HG03460 (cell line): ENCODE measurements at regions not wholly inside any gene's neighbourhood (a gene's known extent, or its start where the extent isn't known, plus 50 kb on each side); places are given as distances from the start of the nearest gene placed in this dataset.

Experiments used
- ATAC-seq: cut with Tn5 transposase; IDR thresholded peaks from one replicate; pipeline ENCODE4 v1.9.1; 2021; ENCODE audit not compliant: unreplicated experiment

- ATAC-seq, result no peak
Observed at GRCh38 chr5:173741087-173741486, 124.6 kb upstream of the BOD1 start.

- ATAC-seq, result peak; percentile 0
Observed at GRCh38 chr5:173741729-173742431, 125.4 kb upstream of the BOD1 start.

DNA sequence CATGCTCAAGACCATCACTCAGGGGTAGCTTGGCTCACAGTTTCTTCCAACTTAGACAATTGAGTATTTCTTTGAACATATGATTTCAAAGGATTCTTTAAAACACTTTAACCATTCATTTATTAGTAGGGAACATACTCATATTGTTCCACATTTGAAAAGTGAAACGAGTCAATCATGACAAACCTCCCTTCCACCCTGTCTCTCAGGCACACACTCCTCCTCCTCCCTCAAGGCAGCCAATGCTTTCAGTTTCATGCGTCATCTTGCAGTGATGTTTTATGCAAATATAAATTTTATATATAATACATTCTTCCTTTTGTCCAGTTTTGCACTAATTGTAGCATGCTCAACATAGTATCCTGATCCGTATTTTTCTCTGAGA lies 126.0 kb upstream of the BOD1 start:
- peak; percentile 70 for ATAC-seq

DNA sequence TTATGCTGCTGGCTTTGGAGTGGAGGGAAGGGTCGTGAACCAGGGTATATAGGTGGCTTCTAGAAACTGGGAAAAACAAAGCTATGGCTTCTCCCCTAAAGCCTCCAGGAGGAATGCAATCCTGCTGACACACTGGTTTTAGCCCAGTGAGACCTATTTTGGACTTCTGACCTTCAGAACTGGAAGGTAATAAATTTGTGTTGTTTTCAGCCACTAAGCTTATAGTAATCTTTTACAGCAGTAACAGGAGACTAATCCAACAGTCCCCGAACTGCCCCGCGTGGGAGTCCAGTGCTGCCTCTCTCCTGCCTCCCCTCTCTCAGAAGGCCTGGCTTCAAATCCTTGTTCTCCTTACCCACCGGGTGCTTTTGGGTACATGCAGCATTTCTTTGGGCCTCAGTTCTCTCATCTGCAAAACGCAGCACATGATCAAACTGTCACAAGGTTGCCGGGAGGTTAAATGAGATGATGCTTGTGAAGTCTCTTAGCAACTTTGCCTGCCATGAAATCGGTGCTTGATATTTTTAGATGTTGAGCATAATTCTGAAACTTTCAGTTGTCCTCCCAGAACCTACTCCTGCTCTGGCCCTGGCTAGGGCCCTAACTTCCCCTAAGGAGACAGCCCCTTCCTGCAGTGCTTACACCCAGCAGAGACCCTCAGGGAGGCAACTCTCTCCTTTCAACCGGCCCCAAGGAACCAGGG lies 127.3 kb upstream of the BOD1 start:
- peak; percentile 31 for ATAC-seq

DNA sequence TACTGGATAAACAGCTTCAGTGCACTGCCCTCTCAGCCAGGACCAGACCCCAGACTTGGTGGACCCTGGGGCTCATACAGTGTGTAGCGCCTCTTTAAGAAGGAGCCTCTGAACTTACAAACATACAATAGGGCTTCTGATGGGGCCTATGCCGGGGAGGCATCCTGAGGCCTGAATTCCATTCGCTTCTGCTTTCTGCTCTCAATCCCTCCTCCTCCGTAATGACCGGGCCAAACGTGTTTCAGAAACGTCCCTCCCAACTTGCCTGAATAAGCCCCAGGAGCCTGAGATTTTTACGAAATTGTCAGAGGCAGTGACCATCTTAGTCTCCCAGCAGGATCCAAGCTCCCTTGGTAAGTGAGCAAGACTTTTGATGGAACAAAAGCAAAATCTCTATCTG lies 128.1 kb upstream of the BOD1 start:
- ATAC-seq, result no peak

- ATAC-seq, result peak; percentile 53
Observed at GRCh38 chr5:173745123-173745522, 128.7 kb upstream of the BOD1 start.

- no peak for ATAC-seq
Observed at GRCh38 chr5:173745557-173745956, 129.1 kb upstream of the BOD1 start.

DNA sequence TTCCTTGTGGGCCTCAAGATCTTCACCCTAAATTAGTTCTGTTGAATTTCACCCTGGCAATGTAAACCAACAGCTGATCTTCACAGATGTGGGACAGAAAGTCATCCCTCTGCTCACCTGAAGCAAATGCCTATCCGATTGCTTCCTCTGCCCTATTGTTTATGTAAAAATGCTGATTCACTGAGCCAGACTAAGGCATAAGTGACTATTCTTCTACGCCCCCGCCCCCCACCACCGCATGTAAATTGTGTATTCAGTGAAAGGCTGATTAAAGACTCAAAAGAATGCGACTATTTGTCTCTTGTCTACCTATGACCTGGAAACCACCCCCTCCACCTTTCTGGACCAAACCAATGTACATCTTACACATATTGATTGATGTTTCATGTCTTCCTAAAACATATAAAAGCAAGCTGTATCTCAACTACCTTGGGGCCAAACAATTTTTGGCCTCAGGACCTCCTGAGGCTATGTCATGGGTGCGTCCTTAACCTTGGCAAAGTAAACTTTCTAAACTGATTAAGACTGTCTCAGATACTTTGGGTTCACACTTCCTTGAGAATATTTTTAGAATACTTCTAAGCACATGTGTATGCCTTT lies 129.7 kb upstream of the BOD1 start:
- no peak for ATAC-seq

- ATAC-seq, result no peak
Observed at GRCh38 chr5:173747876-173748275, 131.4 kb upstream of the BOD1 start.

- no peak for ATAC-seq
Observed at GRCh38 chr5:173750538-173751265, 134.3 kb upstream of the BOD1 start.

- no peak for ATAC-seq
Observed at GRCh38 chr5:173751266-173751600, 134.8 kb upstream of the BOD1 start.

DNA sequence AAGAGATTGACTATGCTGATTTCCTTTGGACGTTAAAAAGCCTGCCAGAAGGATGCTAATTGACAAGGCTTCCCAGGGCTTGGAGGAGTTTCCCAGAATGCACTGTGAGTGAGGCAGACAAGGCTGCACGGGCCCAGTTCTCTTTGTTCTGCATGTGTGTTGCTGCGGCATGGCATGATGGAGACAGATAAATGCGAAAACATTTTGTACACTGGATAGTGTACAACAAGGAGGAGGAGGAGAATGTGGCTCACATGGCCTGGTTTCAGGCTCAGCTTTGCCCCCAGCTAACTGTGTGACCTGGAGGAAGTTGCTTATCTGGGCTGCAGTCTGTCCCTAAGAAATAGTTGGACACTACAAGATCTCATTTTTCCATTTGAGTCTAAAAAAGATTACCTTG lies 135.5 kb upstream of the CPEB4 start:
- ATAC-seq, result no peak

DNA sequence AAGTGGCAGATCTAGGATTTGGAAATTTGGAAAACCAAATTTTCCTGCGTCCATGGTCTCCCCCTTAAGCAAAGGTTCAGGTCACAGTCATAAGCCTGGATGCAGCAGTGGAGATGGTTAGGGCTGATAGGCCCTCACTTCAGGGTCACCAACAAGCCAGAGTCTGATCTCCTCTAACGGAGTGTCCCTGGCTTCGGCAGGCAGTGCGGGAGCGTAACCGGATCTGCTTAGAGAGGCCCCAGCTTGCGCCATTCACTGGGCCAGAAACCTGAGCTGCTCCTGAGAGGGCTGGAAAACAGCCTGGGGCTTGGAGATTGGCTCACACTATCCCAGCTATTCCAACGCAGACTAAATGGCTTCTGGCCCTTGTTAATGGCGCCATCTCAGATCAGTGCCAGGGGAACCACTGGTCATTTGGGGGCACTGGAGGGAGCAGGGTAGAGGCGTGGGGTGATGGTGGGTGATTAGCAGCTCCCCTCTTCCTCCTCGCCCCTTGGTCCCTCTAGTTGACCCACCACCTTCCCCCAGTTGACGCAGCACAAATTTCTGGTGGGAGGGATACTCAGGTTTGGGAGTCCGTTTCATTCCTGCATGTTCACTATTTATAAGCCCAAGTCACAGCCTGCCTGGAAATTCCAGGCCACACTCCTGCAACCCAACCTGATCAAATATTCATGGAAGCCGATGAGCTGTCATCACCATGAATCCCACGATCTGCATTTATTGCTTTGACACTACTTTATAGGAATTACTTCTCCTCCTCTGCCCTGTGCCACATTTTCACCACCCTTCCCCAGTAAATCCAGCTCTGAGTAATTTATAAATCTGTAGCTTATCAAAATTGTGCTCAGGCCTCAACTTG lies 134.6 kb upstream of the CPEB4 start:
- ATAC-seq, result no peak

DNA sequence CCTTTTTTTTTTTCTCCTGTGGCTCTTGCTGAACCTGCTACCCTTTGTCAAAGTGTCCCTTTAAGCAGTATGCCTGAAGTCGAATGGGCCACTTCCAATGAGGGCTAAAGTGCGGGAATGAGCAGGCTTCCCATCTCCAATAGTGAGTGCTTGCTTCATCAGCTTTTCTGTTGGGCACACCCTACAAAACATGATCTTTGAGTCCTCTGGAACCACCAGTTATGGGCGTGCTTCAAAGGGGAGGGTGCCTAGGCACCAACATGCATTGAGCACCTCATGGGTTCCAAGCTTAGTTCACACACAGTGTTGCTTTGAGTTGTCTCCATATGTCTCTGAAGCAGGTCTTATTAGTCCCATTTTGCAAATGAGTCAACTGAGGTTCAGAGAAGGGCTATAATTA lies 132.8 kb upstream of the CPEB4 start:
- ATAC-seq, result no peak

DNA sequence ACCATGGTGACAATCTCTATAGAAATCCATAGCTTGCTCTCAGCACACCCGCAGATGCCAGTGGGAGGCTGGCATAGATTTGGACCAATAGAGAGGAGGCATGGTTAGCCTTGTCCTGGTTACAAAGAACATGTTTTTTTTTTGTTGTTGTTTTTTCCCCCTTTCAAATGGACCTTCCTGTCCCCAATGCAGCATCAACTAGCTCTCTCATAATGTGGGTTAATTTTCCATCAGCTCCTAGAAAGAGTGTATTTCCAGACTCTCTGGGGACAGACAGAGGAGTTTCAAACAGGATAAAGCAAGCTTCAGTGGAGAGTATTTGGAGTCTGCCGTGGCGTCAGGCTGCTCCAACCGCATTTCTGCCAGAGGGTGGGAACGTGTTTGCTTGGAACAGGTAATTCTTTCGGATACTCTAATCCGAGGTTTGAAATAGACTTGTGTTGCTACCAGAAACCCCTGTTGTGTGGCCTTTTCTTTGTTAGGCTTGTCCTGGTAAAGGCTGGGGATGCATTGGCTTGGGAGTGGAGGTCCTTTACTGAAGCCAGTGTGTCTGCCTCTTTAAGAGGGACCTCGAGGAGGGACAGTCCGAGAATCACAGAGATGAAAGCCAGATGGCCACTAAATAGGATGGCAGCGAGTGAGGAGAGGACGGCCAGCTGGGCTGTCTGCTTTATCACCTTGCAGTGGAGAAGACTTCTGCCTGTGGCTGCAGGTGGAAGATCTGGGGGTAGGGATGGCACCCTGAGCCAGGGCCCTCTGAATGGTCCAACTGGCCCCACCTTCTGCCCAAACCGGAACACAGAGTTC lies 130.5 kb upstream of the CPEB4 start:
- no peak for ATAC-seq

- ATAC-seq, result no peak
Observed at GRCh38 chr5:173758676-173759075, 129.5 kb upstream of the CPEB4 start.

- no peak for ATAC-seq
Observed at GRCh38 chr5:173759691-173760090, 128.5 kb upstream of the CPEB4 start.

GRCh38 chr5:173760461-173761177 lies 127.5 kb upstream of the CPEB4 start:
- no peak for ATAC-seq

DNA sequence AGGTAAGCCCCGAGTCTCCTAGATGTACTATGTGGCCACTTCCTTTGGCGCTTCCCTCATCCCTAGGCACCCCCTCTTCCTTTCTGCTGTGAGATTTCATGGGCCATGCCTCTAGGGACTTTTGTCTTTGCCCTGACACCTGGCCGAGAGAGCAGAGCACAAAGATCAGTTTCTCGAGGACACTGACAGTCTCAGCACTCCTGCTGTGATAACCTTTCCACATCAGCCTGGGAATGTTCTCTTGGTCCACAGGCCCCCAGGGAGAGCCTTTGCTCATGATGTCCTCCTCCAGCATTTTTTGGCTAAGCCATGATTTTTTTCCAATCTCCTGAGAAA lies 127.0 kb upstream of the CPEB4 start:
- no peak for ATAC-seq

DNA sequence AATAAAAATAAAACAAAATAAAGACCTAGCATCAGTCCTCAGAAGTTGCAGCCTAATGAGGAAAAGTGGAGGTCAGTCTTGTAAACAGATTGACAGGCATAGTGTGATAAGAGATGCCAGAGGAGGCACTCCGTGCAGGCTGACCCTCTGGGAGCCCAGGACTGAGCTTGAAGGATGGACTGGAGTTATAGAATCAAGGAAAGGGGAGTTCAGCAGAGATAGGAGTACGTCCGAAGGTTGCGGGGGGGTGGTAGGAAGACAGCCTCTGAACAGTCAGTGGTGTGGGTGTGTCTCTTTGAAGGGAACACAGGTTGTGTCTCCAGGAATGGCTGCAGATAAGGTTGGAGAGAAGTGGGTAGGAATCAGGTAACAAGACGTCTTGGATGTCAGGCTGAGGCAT lies 126.1 kb upstream of the CPEB4 start:
- ATAC-seq, result no peak
